ENCODE measurements at regions not wholly inside any gene's neighbourhood (a gene's known extent, or its start where the extent isn't known, plus 50 kb on each side); places are given as distances from the start of the nearest gene placed in this dataset.

DNA sequence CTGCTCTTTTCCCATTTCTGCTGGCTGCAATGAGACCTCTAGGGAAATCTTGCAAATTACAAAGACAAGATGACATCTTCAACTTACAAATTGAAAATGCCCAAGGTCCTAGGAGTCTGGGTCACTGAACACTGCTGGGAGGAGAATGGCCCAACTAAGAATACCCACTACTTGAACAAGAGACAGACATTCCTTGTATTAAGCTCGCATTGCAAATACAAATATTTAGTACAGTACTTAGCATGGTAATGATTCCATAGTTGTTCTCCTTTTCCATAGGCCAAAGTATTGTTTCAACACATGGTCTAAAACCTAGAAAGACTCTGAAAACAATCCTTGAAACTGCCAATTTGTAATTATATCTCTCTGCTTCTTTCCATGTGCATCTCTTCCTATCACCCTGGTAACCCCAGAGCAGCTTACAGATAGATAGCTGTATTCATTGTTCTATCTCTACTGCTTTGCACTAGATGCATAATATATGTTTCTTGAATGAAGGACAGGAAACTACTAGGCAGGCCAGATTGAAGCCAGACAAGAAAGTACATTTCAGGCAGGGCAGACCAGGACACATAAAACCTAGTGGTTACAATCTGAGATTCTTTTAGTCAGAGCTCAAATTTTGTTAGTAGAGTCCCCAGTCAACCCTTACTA lies 1545.7 kb upstream of the TENM4 start:
- no peak overlapping the region for H3K27ac ChIP-seq
- H3K4me3 ChIP-seq: no peak overlapping the region
- H3K27me3 ChIP-seq: no peaks in the 10 kb centered on the region
- DNase-seq: no peak
- no peaks in the 10 kb centered on the region for H3K36me3 ChIP-seq
- H3K9me3 ChIP-seq: no peaks in the 10 kb centered on the region
- TF ChIP-seq, protein P1, sequence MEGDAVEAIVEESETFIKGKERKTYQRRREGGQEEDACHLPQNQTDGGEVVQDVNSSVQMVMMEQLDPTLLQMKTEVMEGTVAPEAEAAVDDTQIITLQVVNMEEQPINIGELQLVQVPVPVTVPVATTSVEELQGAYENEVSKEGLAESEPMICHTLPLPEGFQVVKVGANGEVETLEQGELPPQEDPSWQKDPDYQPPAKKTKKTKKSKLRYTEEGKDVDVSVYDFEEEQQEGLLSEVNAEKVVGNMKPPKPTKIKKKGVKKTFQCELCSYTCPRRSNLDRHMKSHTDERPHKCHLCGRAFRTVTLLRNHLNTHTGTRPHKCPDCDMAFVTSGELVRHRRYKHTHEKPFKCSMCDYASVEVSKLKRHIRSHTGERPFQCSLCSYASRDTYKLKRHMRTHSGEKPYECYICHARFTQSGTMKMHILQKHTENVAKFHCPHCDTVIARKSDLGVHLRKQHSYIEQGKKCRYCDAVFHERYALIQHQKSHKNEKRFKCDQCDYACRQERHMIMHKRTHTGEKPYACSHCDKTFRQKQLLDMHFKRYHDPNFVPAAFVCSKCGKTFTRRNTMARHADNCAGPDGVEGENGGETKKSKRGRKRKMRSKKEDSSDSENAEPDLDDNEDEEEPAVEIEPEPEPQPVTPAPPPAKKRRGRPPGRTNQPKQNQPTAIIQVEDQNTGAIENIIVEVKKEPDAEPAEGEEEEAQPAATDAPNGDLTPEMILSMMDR (IDR thresholded peaks at IDR 0.05 in 4 of 5, conservative IDR thresholded peaks at IDR 0.05 in 1 of 5): no peak
- no peak for TF ChIP-seq POLR2A (IDR thresholded peaks at IDR 0.05)
- H3K4me1 ChIP-seq: no peaks in the 10 kb centered on the region
- intact Hi-C loops (cut with DNase I; ENCODE audit: low total_unique reads): no loop called here
- ATAC-seq: no peak
- in situ Hi-C loops (cut with MboI; ENCODE audit: low sequenced_read_pairs in 4 of 4): no loop called here

DNA sequence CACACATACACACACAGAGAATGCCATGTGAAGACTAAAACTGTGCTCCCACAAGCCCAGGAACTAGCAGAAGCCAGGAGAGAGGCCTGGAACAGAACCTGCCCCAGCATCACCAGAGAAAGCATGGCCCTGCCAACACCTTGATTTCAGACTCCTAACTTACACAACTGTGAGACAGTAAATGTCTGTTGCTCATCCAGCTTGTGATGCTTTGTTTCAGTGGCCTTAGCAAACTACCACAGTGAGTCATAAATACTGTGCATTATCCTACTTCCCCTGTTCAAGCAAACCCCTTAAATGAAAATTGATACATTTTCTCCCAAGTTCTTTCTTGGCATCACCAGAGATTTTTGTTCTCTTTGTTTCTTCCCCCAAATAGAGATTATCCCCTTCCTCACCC lies 1539.4 kb upstream of the TENM4 start:
- DNase-seq: no peak
- no peak for ATAC-seq
- Histone ChIP-seq H3K4me1 (no peaks in the 10 kb centered on the region), H3K36me3 (no peaks in the 10 kb centered on the region), H3K4me3 (no peak overlapping the region), H3K27me3 (no peaks in the 10 kb centered on the region), H3K27ac (no peak overlapping the region), H3K9me3 (no peaks in the 10 kb centered on the region)
- intact Hi-C loops (cut with DNase I; ENCODE audit: low total_unique reads) (no loop called here), in situ Hi-C loops (cut with MboI; ENCODE audit: low sequenced_read_pairs in 4 of 4) (no loop called here)
- TF ChIP-seq, protein P1 (IDR thresholded peaks at IDR 0.05 in 4 of 5, conservative IDR thresholded peaks at IDR 0.05 in 1 of 5): no peak
- no peak for TF ChIP-seq POLR2A (IDR thresholded peaks at IDR 0.05)

DNA sequence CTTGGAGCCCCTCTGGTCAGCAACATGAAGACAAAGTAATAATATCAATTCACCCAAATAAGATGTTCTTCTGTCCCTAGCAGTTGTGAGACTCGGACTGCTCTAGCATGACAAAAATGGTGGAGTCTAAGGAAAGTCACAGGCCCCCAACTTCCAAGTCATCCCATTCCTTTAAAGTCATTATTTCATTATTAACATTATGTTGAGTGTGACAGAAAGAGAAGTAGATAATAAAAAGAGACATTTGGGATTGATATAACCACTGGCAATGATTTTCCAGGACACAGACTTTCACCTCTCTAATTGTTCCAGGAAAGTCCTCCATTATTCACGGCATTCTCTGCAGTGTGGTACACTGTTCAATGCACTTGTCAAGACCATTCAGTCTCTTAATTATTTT lies 1533.0 kb upstream of the TENM4 start:
- Histone ChIP-seq H3K4me1 (no peaks in the 10 kb centered on the region), H3K4me3 (no peak overlapping the region), H3K27ac (no peak overlapping the region), H3K27me3 (no peaks in the 10 kb centered on the region), H3K9me3 (no peaks in the 10 kb centered on the region), H3K36me3 (no peaks in the 10 kb centered on the region)
- in situ Hi-C loops (cut with MboI; ENCODE audit: low sequenced_read_pairs in 4 of 4) (no loop called here), intact Hi-C loops (cut with DNase I; ENCODE audit: low total_unique reads) (no loop called here)
- ATAC-seq (no peak), DNase-seq (no peak)
- TF ChIP-seq, protein P1 (IDR thresholded peaks at IDR 0.05 in 4 of 5, conservative IDR thresholded peaks at IDR 0.05 in 1 of 5): no peak
- no peak for TF ChIP-seq POLR2A (IDR thresholded peaks at IDR 0.05)

DNA sequence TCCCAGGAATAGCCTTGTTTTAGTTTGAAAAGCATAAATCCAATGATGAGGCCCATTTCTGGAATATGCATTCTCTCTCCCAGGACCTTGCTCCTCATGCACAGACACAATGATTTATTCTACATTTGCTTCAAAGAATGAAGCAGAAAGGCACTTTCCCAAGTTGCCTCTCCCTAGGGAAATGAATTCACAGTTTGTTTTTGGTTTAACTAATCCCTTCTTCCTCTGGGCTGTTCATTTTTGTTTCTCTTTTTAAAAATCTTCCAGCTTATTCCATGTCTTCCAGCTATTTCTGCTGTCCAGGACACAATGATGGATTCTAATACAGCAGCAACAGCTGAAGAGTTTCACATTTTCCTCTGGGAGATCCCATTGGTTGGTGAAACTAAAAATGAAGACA lies 1529.2 kb upstream of the TENM4 start:
- Histone ChIP-seq H3K9me3 (no peaks in the 10 kb centered on the region), H3K4me3 (no peak overlapping the region), H3K27ac (no peak overlapping the region), H3K27me3 (no peaks in the 10 kb centered on the region), H3K36me3 (no peaks in the 10 kb centered on the region), H3K4me1 (no peaks in the 10 kb centered on the region)
- no peak for TF ChIP-seq POLR2A (IDR thresholded peaks at IDR 0.05)
- TF ChIP-seq, protein P1 (IDR thresholded peaks at IDR 0.05 in 4 of 5, conservative IDR thresholded peaks at IDR 0.05 in 1 of 5): no peak
- ATAC-seq (no peak), DNase-seq (no peak)
- intact Hi-C loops (cut with DNase I; ENCODE audit: low total_unique reads) (no loop called here), in situ Hi-C loops (cut with MboI; ENCODE audit: low sequenced_read_pairs in 4 of 4) (no loop called here)

DNA sequence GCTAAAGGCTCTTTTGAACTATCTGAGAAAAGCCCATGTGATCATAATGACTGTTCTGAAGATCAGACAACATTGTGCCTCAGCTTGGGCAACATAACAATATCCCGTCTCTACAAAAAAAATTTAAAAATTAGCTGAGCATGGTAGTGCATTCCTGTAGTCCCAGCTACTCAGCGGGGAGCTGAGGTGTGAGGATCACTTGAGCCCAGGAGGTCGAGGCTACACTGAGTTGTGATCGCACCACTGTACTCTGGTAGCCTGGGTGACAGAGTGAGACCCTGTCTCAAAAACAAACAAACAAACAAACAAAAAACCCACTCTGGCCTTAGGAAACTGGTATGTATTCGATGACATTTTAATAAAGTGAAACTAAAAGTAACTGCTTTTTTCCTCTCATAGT lies 1526.8 kb upstream of the TENM4 start:
- Histone ChIP-seq H3K27ac (no peak overlapping the region), H3K27me3 (no peaks in the 10 kb centered on the region), H3K4me3 (no peak overlapping the region), H3K4me1 (no peaks in the 10 kb centered on the region), H3K9me3 (no peaks in the 10 kb centered on the region), H3K36me3 (no peaks in the 10 kb centered on the region)
- in situ Hi-C loops (cut with MboI; ENCODE audit: low sequenced_read_pairs in 4 of 4) (no loop called here), intact Hi-C loops (cut with DNase I; ENCODE audit: low total_unique reads) (no loop called here)
- no peak for TF ChIP-seq POLR2A (IDR thresholded peaks at IDR 0.05)
- TF ChIP-seq, protein P1 (IDR thresholded peaks at IDR 0.05 in 4 of 5, conservative IDR thresholded peaks at IDR 0.05 in 1 of 5): no peak
- ATAC-seq (no peak), DNase-seq (no peak)

All from gastrocnemius medialis (tissue), 4 donors.